SU-DHL-6 (cell line): ENCODE measurements at regions not wholly inside any gene's neighbourhood (a gene's known extent, or its start where the extent isn't known, plus 50 kb on each side); places are given as distances from the start of the nearest gene placed in this dataset.

Source experiments
- H2AFZ ChIP-seq: fragments of 200-600 bp; sonication (generic); 2 replicates; pipeline ENCODE4 v1.6.1; 2014; ENCODE audit warnings: low read depth, mild to moderate bottlenecking, moderate library complexity, mixed read lengths, antibody characterized with exemption, low read length; ENCODE audit not compliant: severe bottlenecking
- H3F3A ChIP-seq: fragments of 200-600 bp; shearing (Covaris generic); 2 replicates; pipeline ENCODE4 v1.6.0; 2016; ENCODE audit warnings: antibody characterized with exemption, mild to moderate bottlenecking; ENCODE audit not compliant: insufficient read depth
- H3K27ac ChIP-seq: fragments of 200-600 bp; sonication (generic); 2 replicates; pipeline ENCODE4 v1.5.1; 2016; ENCODE audit warnings: low read depth, mild to moderate bottlenecking, low read length, moderate library complexity, mixed read lengths
- H3K27me3 ChIP-seq: fragments of 200-600 bp; sonication (generic), shearing (Covaris generic); 2 replicates; pipeline ENCODE4 v1.6.0; 2014; ENCODE audit warnings: mild to moderate bottlenecking, low read length
- H3K36me3 ChIP-seq: fragments of 200-600 bp; sonication (generic); 2 replicates; pipeline ENCODE4 v1.6.1; 2014; ENCODE audit warnings: mild to moderate bottlenecking, low read length, mixed read lengths
- H3K4me2 ChIP-seq: fragments of 300-600, 200-600 bp; shearing (Covaris generic), sonication (generic); 2 replicates; pipeline ENCODE4 v1.6.0; 2014; ENCODE audit warnings: low read length, low read depth, mild to moderate bottlenecking; ENCODE audit not compliant: poor library complexity, severe bottlenecking
- H3K4me3 ChIP-seq: fragments of 200-600 bp; sonication (generic); 2 replicates; pipeline ENCODE4 v1.5.1; 2014; ENCODE audit warnings: antibody characterized with exemption, low read length, mild to moderate bottlenecking, mixed read lengths; ENCODE audit not compliant: insufficient read depth, poor library complexity, severe bottlenecking
- H3K79me2 ChIP-seq: fragments of 200-600 bp; sonication (generic); 2 replicates; pipeline ENCODE4 v1.6.1; 2014; ENCODE audit warnings: mild to moderate bottlenecking, low read length, moderate library complexity; ENCODE audit not compliant: insufficient read depth
- H3K9ac ChIP-seq: fragments of 200-600 bp; sonication (generic); 2 replicates; pipeline ENCODE4 v1.7.0; 2014; ENCODE audit warnings: mild to moderate bottlenecking, low read length
- H3K9me2 ChIP-seq: fragments of 200-600 bp; sonication (generic); replicated peaks from 2 replicates; pipeline ENCODE4 v1.6.1; 2014; ENCODE audit warnings: low read length; ENCODE audit not compliant: insufficient read depth
- H3K9me3 ChIP-seq: fragments of 200-600 bp; sonication (generic); 2 replicates; pipeline ENCODE4 v1.6.1; 2014; ENCODE audit warnings: low read length, mixed read lengths; ENCODE audit not compliant: insufficient read depth
- H4K20me1 ChIP-seq: fragments of 200-600 bp; sonication (generic); 2 replicates; pipeline ENCODE4 v1.6.1; 2014; ENCODE audit warnings: low read depth, mild to moderate bottlenecking, antibody characterized with exemption, low read length, moderate library complexity, mixed read lengths
- EZH2phosphoT487 ChIP-seq: fragments of 200-600 bp; sonication (generic), shearing (Covaris generic); conservative IDR thresholded peaks from 2 replicates; pipeline ENCODE4 v1.6.1; 2018; ENCODE audit warnings: mild to moderate bottlenecking, antibody characterized with exemption, low read length, moderate library complexity, mixed read lengths
- TF ChIP-seq, protein P1 (sequence below): fragments of 200-600 bp; sonication (generic); IDR thresholded peaks from one replicate; pipeline ENCODE4 v1.5.1; 2017; ENCODE audit warnings: antibody characterized with exemption, mild to moderate bottlenecking, low read length, moderate library complexity; ENCODE audit not compliant: insufficient read depth, poor library complexity, severe bottlenecking

DNA sequence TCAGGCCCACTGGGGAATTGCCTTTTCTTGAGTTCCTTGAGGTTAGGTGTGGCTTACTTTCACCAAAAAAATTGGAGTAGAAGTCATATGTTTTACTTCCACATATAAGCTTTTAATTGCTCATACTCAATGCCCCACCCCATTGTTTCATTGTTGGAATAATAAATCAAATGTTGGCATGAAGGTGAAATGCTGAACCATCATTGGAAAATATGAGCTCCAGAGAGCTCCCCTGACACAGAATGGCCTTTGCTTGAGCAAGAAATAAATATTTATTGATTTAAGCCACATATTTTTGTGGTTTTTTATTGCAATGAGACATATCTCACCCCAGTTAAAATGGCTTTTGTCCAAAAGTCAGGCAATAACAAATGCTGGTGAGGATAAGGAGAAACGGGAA is 167.3 kb upstream of the SRD5A2 start:
- no peaks in the 10 kb centered on the region for H3K9me3 ChIP-seq
- no peaks in the 10 kb centered on the region for H3K9me2 ChIP-seq
- no peaks in the 10 kb centered on the region for H3K36me3 ChIP-seq
- no peak overlapping the region for H3K9ac ChIP-seq
- no peak overlapping the region for H3K27ac ChIP-seq
- H3K4me3 ChIP-seq: no peak overlapping the region
- no peak overlapping the region for H3K4me2 ChIP-seq
- TF ChIP-seq EZH2phosphoT487: no peak
- TF ChIP-seq, protein P1, sequence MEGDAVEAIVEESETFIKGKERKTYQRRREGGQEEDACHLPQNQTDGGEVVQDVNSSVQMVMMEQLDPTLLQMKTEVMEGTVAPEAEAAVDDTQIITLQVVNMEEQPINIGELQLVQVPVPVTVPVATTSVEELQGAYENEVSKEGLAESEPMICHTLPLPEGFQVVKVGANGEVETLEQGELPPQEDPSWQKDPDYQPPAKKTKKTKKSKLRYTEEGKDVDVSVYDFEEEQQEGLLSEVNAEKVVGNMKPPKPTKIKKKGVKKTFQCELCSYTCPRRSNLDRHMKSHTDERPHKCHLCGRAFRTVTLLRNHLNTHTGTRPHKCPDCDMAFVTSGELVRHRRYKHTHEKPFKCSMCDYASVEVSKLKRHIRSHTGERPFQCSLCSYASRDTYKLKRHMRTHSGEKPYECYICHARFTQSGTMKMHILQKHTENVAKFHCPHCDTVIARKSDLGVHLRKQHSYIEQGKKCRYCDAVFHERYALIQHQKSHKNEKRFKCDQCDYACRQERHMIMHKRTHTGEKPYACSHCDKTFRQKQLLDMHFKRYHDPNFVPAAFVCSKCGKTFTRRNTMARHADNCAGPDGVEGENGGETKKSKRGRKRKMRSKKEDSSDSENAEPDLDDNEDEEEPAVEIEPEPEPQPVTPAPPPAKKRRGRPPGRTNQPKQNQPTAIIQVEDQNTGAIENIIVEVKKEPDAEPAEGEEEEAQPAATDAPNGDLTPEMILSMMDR: no peak
- H2AFZ ChIP-seq: no peak overlapping the region
- H3K79me2 ChIP-seq: no peaks in the 10 kb centered on the region
- no peaks in the 10 kb centered on the region for H4K20me1 ChIP-seq
- no peaks in the 10 kb centered on the region for H3F3A ChIP-seq
- no peaks in the 10 kb centered on the region for H3K27me3 ChIP-seq

DNA sequence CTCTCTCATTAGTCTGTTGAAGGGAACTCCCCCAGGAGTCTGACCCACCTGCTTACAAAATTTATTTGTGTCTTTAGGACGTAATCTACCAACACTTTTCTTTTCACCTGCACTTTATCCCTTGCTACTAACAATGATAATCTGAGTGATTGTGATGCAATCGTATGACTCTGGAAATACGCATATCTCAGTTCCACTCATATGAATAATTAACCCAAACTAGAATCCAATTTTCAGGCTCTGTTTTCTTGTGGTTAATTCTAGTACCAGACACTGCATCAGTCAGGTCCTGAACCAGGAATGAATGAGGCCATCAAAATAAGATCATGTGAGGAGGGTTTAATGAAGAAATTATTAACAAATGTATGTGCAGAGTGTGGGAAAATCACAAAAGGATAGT is 158.4 kb upstream of the SRD5A2 start:
- H3K27ac ChIP-seq: no peak overlapping the region
- no peaks in the 10 kb centered on the region for H3K79me2 ChIP-seq
- H3K4me3 ChIP-seq: no peak overlapping the region
- no peaks in the 10 kb centered on the region for H4K20me1 ChIP-seq
- H3K4me2 ChIP-seq: no peak overlapping the region
- H3K36me3 ChIP-seq: no peaks in the 10 kb centered on the region
- no peak for TF ChIP-seq EZH2phosphoT487
- no peaks in the 10 kb centered on the region for H3F3A ChIP-seq
- H3K9ac ChIP-seq: no peak overlapping the region
- H3K9me3 ChIP-seq: no peaks in the 10 kb centered on the region
- H3K27me3 ChIP-seq: no peaks in the 10 kb centered on the region
- no peaks in the 10 kb centered on the region for H3K9me2 ChIP-seq
- H2AFZ ChIP-seq: no peak overlapping the region

DNA sequence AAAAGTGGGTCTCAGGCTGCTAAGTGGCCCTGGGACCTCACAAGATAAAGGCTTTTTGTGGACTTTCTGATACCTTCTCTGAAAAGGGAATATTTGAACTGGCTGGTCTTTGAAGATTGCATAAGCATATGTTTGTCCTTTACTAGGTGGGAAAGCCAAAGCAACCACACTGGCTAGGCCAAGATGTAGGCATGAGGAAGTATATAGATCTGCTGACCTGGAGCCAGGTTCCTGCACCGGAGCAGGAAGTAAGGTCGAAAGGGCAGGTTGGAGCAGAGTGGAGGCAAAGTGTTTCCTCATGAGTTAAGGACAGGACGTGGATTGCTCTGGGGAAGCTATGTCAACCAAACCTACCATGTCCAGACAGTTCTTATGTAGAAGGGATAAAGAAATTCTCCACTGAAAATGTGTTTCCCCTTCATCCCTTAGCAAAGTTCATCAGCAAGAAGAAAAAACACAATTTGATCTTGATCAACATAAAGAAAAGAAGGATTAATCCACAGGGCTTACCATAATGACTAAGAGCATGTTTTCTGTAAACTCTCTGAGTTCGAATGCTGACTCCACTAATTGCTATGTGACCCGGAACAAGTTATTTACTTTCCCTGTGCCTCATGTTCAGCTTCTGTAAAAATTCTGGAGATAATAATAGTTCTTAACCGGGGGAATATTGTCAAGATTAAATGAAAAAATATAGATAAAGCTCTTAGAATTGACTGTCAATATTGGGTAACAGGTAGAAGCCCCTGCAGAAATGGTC is 156.1 kb upstream of the SRD5A2 start:
- Histone ChIP-seq H3K27me3 (no peaks in the 10 kb centered on the region), H2AFZ (no peak overlapping the region), H3K9ac (no peak overlapping the region), H3K36me3 (no peaks in the 10 kb centered on the region), H3K9me2 (no peaks in the 10 kb centered on the region), H3K4me3 (no peak overlapping the region), H3K79me2 (no peaks in the 10 kb centered on the region), H4K20me1 (no peaks in the 10 kb centered on the region), H3K9me3 (no peaks in the 10 kb centered on the region), H3K27ac (no peak overlapping the region), H3F3A (no peaks in the 10 kb centered on the region), H3K4me2 (no peak overlapping the region)
- TF ChIP-seq, protein P1: no peak
- TF ChIP-seq EZH2phosphoT487: no peak

DNA sequence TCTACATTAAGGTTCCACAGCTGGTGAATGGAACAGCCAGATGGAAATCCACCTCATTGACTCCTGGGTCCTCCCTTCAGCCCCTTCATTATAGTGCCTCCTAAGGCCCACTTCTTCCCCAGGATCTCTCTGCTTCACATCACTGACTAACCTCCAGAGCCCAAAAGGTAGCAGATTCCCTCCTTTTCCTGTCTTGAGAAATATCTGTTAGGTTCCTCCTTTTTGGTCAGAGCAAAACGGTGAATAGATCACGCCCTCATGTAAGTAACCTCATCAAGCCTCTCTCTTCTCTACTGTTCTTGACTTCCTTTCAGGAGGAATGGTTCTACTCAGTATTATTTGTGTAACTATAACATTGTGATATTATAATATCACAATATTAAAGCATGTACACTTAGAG is 155.0 kb upstream of the SRD5A2 start:
- H3K9ac ChIP-seq: no peak overlapping the region
- H3K9me3 ChIP-seq: no peaks in the 10 kb centered on the region
- no peak overlapping the region for H2AFZ ChIP-seq
- no peaks in the 10 kb centered on the region for H4K20me1 ChIP-seq
- no peaks in the 10 kb centered on the region for H3K79me2 ChIP-seq
- no peak overlapping the region for H3K4me2 ChIP-seq
- H3K27me3 ChIP-seq: no peaks in the 10 kb centered on the region
- no peaks in the 10 kb centered on the region for H3K36me3 ChIP-seq
- no peak overlapping the region for H3K27ac ChIP-seq
- no peaks in the 10 kb centered on the region for H3F3A ChIP-seq
- TF ChIP-seq, protein P1: no peak
- no peak for TF ChIP-seq EZH2phosphoT487
- no peaks in the 10 kb centered on the region for H3K9me2 ChIP-seq
- H3K4me3 ChIP-seq: no peak overlapping the region
